ENCODE measurements at regions not wholly inside any gene's neighbourhood (a gene's known extent, or its start where the extent isn't known, plus 50 kb on each side); places are given as distances from the start of the nearest gene placed in this dataset.

GRCh38 chr10:32199714-32200394 lies 143.6 kb upstream of the KIF5B start:
- no peak for TF ChIP-seq NCOA2 (IDR thresholded peaks at IDR 0.05; ENCODE audit: partially characterized antibody in 2 of 2)
- TF ChIP-seq ZNF146 (CRISPR knock-in tag; IDR thresholded peaks at IDR 0.05; ENCODE audit: unreplicated experiment): no peak
- TF ChIP-seq CTCF (IDR thresholded peaks at IDR 0.05 in 2 of 3, conservative IDR thresholded peaks at IDR 0.05 in 1 of 3; ENCODE audit: insufficient read depth in 2 of 3, low read depth in 1 of 3, low read length in 3 of 3): no peak
- no peak for TF ChIP-seq RFX5 (IDR thresholded peaks at IDR 0.05; ENCODE audit: low read depth, low read length)
- no peak for TF ChIP-seq CHD2 (IDR thresholded peaks at IDR 0.05; ENCODE audit: low read depth, low read length)
- no peak for TF ChIP-seq TBP (optimal IDR thresholded peaks at IDR 0.05; ENCODE audit: low read depth, low read length)
- no peak for TF ChIP-seq MTA2 (IDR thresholded peaks at IDR 0.05; ENCODE audit: low read depth)
- no peak for TF ChIP-seq TAF15 (IDR thresholded peaks at IDR 0.05; ENCODE audit: low read depth, low read length)
- no peak for TF ChIP-seq THAP7 (CRISPR knock-in tag; IDR thresholded peaks at IDR 0.05)
- TF ChIP-seq UBTF (IDR thresholded peaks at IDR 0.05; ENCODE audit: borderline replicate concordance in 1 of 2, low read depth in 2 of 2, low read length in 2 of 2): no peak
- TF ChIP-seq ZNF318 (IDR thresholded peaks at IDR 0.05; ENCODE audit: borderline replicate concordance in 1 of 2, low read depth in 1 of 2): no peak
- no peak for TF ChIP-seq ZNF398 (CRISPR knock-in tag; IDR thresholded peaks at IDR 0.05)
- TF ChIP-seq MXI1 (IDR thresholded peaks at IDR 0.05; ENCODE audit: low read depth, low read length): no peak
- no peak for TF ChIP-seq JUND (IDR thresholded peaks at IDR 0.05; ENCODE audit: borderline replicate concordance, low read depth, low read length)
- TF ChIP-seq JUND (tag; IDR thresholded peaks at IDR 0.05; ENCODE audit: borderline replicate concordance, low read depth, low read length): no peak

Data from K562 (cell line).